ENCODE measurements at regions not wholly inside any gene's neighbourhood (a gene's known extent, or its start where the extent isn't known, plus 50 kb on each side); places are given as distances from the start of the nearest gene placed in this dataset.

DNA sequence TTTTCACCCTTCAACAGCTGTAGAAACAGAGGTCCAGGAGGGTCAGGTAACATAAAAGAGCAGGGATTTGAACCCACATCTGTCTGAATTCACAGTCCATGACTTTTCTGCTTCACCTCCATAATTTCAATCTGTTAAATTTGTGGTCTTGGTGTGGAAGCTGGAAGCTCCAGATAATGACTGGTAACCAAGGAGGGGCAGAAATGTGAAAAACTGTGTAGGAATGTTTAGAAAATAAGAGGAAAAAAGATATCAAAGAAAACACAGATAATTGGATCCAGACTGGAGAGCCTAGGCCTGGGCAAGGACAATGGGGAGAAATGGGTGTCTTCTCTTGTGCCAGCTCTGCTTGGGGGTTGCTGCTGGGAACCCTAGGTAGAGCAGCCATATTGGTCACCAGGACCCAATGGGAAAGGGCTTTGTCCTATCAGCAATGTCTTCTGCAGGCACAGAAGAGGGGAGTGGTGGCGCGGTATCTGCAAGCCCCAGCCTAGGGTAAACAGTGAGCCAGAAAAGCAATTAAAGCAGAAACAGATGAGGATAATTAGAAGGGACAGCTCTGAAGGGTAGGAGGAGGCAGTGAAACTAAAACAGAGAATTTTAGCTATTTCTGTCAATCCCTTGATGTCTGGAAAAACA is 54.3 kb upstream of the CCDC91 start:
- Histone ChIP-seq H2BK15ac (ENCODE audit: low read depth, low read length) (no peak overlapping the region), H4K5ac (ENCODE audit: insufficient read length, low read depth, low read length) (no peak overlapping the region), H2BK20ac (ENCODE audit: low read depth, low read length, poor library complexity, severe bottlenecking) (no peak overlapping the region), H2BK120ac (ENCODE audit: low read depth, low read length, poor library complexity, severe bottlenecking) (no peak overlapping the region), H3K4me2 (ENCODE audit: insufficient read depth, insufficient read length, low read length) (no peak overlapping the region), H3K27ac (ENCODE audit: insufficient read length, low read depth, low read length) (no peak overlapping the region), H3K9me3 (ENCODE audit: control insufficient read depth, low read depth, low read length) (no peaks in the 10 kb centered on the region), H4K8ac (replicated peaks; ENCODE audit: insufficient read length, low read depth, low read length) (no peak overlapping the region), H2BK5ac (ENCODE audit: insufficient read length, low read length) (no peak overlapping the region), H3K4me1 (ENCODE audit: insufficient read depth, low read length) (no peaks in the 10 kb centered on the region), H2AFZ (ENCODE audit: low read length) (no peak overlapping the region), H2BK12ac (ENCODE audit: insufficient read length, low read depth, low read length) (no peak overlapping the region), H3K79me1 (ENCODE audit: insufficient read depth, low read depth, low read length, poor library complexity, severe bottlenecking) (no peaks in the 10 kb centered on the region), H3T11ph (ENCODE audit: low read length) (no peak overlapping the region), H4K91ac (ENCODE audit: insufficient read length, low read depth, low read length) (no peak overlapping the region), H3K14ac (ENCODE audit: insufficient read depth, low read length) (no peak overlapping the region), H3K56ac (ENCODE audit: insufficient read length, low read depth, low read length) (no peak overlapping the region), H3K18ac (ENCODE audit: insufficient read length, low read depth, low read length) (no peak overlapping the region), H3K79me2 (ENCODE audit: insufficient read depth, low read length) (no peaks in the 10 kb centered on the region), H3K23ac (ENCODE audit: insufficient read length, low read depth, low read length) (no peak overlapping the region), H3K9ac (ENCODE audit: extremely low read depth, insufficient read length, low read length) (no peak overlapping the region), H3K23me2 (ENCODE audit: insufficient read length, low read depth, low read length, poor library complexity, severe bottlenecking) (no peaks in the 10 kb centered on the region), H2AK5ac (ENCODE audit: insufficient read length, low read length) (no peak overlapping the region), H4K20me1 (ENCODE audit: control insufficient read depth, insufficient read depth, insufficient read length) (no peaks in the 10 kb centered on the region), H3K27me3 (ENCODE audit: insufficient read depth, low read length) (no peaks in the 10 kb centered on the region), H3K4ac (ENCODE audit: low read depth, low read length) (no peak overlapping the region)
- Mint-ChIP-seq H3K9me3 (no peaks in the 10 kb centered on the region), H3K4me3 (no peak overlapping the region), H3K27ac (no peak overlapping the region), H3K27me3 (ENCODE audit: low read depth) (no peaks in the 10 kb centered on the region), H3K36me3 (ENCODE audit: insufficient read depth in 1 of 3, low read depth in 3 of 3) (no peaks in the 10 kb centered on the region), H3K4me1 (no peaks in the 10 kb centered on the region; a peak in 1 of 4 replicates)
- TF ChIP-seq, protein P1, sequence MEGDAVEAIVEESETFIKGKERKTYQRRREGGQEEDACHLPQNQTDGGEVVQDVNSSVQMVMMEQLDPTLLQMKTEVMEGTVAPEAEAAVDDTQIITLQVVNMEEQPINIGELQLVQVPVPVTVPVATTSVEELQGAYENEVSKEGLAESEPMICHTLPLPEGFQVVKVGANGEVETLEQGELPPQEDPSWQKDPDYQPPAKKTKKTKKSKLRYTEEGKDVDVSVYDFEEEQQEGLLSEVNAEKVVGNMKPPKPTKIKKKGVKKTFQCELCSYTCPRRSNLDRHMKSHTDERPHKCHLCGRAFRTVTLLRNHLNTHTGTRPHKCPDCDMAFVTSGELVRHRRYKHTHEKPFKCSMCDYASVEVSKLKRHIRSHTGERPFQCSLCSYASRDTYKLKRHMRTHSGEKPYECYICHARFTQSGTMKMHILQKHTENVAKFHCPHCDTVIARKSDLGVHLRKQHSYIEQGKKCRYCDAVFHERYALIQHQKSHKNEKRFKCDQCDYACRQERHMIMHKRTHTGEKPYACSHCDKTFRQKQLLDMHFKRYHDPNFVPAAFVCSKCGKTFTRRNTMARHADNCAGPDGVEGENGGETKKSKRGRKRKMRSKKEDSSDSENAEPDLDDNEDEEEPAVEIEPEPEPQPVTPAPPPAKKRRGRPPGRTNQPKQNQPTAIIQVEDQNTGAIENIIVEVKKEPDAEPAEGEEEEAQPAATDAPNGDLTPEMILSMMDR (conservative IDR thresholded peaks at IDR 0.05), result no peak
- WGBS (ENCODE audit: extremely low coverage, insufficient read length, low lambda C conversion rate), result no CpG with 5 or more reads among the region's 2 CpGs
- no peak for DNase-seq

Measured in H9 (cell line).